ENCODE measurements at regions not wholly inside any gene's neighbourhood (a gene's known extent, or its start where the extent isn't known, plus 50 kb on each side); places are given as distances from the start of the nearest gene placed in this dataset.

GRCh38 chr18:47586418-47587070 lies 335.1 kb upstream of the SKOR2 start:
- TF ChIP-seq, protein P1, sequence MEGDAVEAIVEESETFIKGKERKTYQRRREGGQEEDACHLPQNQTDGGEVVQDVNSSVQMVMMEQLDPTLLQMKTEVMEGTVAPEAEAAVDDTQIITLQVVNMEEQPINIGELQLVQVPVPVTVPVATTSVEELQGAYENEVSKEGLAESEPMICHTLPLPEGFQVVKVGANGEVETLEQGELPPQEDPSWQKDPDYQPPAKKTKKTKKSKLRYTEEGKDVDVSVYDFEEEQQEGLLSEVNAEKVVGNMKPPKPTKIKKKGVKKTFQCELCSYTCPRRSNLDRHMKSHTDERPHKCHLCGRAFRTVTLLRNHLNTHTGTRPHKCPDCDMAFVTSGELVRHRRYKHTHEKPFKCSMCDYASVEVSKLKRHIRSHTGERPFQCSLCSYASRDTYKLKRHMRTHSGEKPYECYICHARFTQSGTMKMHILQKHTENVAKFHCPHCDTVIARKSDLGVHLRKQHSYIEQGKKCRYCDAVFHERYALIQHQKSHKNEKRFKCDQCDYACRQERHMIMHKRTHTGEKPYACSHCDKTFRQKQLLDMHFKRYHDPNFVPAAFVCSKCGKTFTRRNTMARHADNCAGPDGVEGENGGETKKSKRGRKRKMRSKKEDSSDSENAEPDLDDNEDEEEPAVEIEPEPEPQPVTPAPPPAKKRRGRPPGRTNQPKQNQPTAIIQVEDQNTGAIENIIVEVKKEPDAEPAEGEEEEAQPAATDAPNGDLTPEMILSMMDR (conservative IDR thresholded peaks at IDR 0.05; ENCODE audit: low read length) = no peak
- TF ChIP-seq EZH2phosphoT487 (IDR thresholded peaks at IDR 0.05; ENCODE audit: borderline replicate concordance, low read depth, low read length) = no peak

GRCh38 chr18:47585914-47586313 lies 334.5 kb upstream of the SKOR2 start:
- H3K9me3 ChIP-seq (ENCODE audit: low read length) = no peaks in the 10 kb centered on the region
- DNase-seq (ENCODE audit: low spot score) = no peak
- H4K20me1 ChIP-seq (ENCODE audit: insufficient read depth, low read length) = no peaks in the 10 kb centered on the region
- no peak for TF ChIP-seq EZH2phosphoT487 (IDR thresholded peaks at IDR 0.05; ENCODE audit: borderline replicate concordance, low read depth, low read length)
- TF ChIP-seq, protein P1 (conservative IDR thresholded peaks at IDR 0.05; ENCODE audit: low read length) = no peak
- H3K79me2 ChIP-seq (ENCODE audit: insufficient read depth, low read depth, low read length) = no peaks in the 10 kb centered on the region
- H3K4me2 ChIP-seq (ENCODE audit: low read length) = no peak overlapping the region
- H3K4me3 ChIP-seq (ENCODE audit: low read depth, low read length, poor library complexity, severe bottlenecking) = no peak overlapping the region
- POLR2A ChIA-PET = no interaction called here
- H3K4me1 ChIP-seq (ENCODE audit: insufficient read depth, low read length, poor library complexity, severe bottlenecking) = no peaks in the 10 kb centered on the region
- BruUV-seq (replicated peaks) = no TSS peak
- CTCF ChIA-PET (ENCODE audit: unreplicated experiment) = no interaction called here
- intact Hi-C loops (cut with micrococcal nuclease; ENCODE audit: unreplicated experiment) = loop anchor here (10.0 kb wide), 1 partner anchor 61 kb away; no protein-coding TSS in a partner anchor
- H3K9me2 ChIP-seq (ENCODE audit: insufficient read depth, low read length) = no peaks in the 10 kb centered on the region
- no peaks in the 10 kb centered on the region for H3K36me3 ChIP-seq (ENCODE audit: insufficient read depth, low read length)
- no peak overlapping the region for H3K27ac ChIP-seq (ENCODE audit: low read depth, low read length, poor library complexity, severe bottlenecking)
- no peak overlapping the region for H2AFZ ChIP-seq (ENCODE audit: low read length)

More at GRCh38 chr18:47586418-47587070, 335.1 kb upstream of the SKOR2 start:
- no peak for DNase-seq (ENCODE audit: low spot score)
- Histone ChIP-seq H3K9me3 (ENCODE audit: low read length) (no peaks in the 10 kb centered on the region), H3K4me3 (ENCODE audit: low read depth, low read length, poor library complexity, severe bottlenecking) (no peak overlapping the region), H3K9me2 (ENCODE audit: insufficient read depth, low read length) (no peaks in the 10 kb centered on the region), H3K79me2 (ENCODE audit: insufficient read depth, low read depth, low read length) (no peaks in the 10 kb centered on the region), H3K27ac (ENCODE audit: low read depth, low read length, poor library complexity, severe bottlenecking) (no peak overlapping the region), H2AFZ (ENCODE audit: low read length) (no peak overlapping the region), H3K4me1 (ENCODE audit: insufficient read depth, low read length, poor library complexity, severe bottlenecking) (no peaks in the 10 kb centered on the region), H3K4me2 (ENCODE audit: low read length) (no peak overlapping the region), H3K36me3 (ENCODE audit: insufficient read depth, low read length) (no peaks in the 10 kb centered on the region), H4K20me1 (ENCODE audit: insufficient read depth, low read length) (no peaks in the 10 kb centered on the region)
- ChIA-PET POLR2A (no interaction called here), CTCF (ENCODE audit: unreplicated experiment) (no interaction called here)
- BruUV-seq (replicated peaks) = no TSS peak
- intact Hi-C loops (cut with micrococcal nuclease; ENCODE audit: unreplicated experiment) = loop anchor here (10.0 kb wide), 1 partner anchor 62 kb away; no protein-coding TSS in a partner anchor

DNA sequence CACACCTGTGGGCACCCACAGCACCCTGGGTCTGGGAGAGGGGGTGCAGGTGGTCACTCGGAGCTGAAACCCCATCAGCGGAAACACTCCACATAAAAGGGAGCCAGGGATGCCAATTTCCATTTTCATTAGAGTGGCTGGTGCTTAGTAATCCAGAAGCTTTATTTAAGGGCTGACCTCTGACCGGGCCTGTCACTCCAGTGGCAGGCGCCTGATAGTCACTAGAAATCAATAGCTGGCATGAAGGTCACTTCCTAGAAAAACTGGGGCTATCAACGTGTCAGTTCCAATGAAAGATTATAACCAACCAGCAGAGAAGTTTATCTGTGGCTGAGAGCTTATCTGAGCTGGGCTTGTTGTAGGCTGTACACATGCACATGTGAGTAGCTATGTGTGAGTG lies 333.7 kb upstream of the SKOR2 start:
- Histone ChIP-seq H3K9me2 (ENCODE audit: insufficient read depth, low read length) (no peaks in the 10 kb centered on the region), H3K36me3 (ENCODE audit: insufficient read depth, low read length) (no peaks in the 10 kb centered on the region), H3K9me3 (ENCODE audit: low read length) (no peaks in the 10 kb centered on the region), H3K4me1 (ENCODE audit: insufficient read depth, low read length, poor library complexity, severe bottlenecking) (no peaks in the 10 kb centered on the region), H3K27ac (ENCODE audit: low read depth, low read length, poor library complexity, severe bottlenecking) (no peak overlapping the region), H3K4me2 (ENCODE audit: low read length) (no peak overlapping the region), H4K20me1 (ENCODE audit: insufficient read depth, low read length) (no peaks in the 10 kb centered on the region), H3K79me2 (ENCODE audit: insufficient read depth, low read depth, low read length) (no peaks in the 10 kb centered on the region), H3K4me3 (ENCODE audit: low read depth, low read length, poor library complexity, severe bottlenecking) (no peak overlapping the region), H2AFZ (ENCODE audit: low read length) (no peak overlapping the region)
- no peak for DNase-seq (ENCODE audit: low spot score)
- CTCF ChIA-PET (ENCODE audit: unreplicated experiment) = no interaction called here
- TF ChIP-seq, protein P1 (conservative IDR thresholded peaks at IDR 0.05; ENCODE audit: low read length) = no peak
- no peak for TF ChIP-seq EZH2phosphoT487 (IDR thresholded peaks at IDR 0.05; ENCODE audit: borderline replicate concordance, low read depth, low read length)
- BruUV-seq (replicated peaks) = no TSS peak
- intact Hi-C loops (cut with micrococcal nuclease; ENCODE audit: unreplicated experiment) = loop anchor here (10.0 kb wide), 1 partner anchor 60 kb away; no protein-coding TSS in a partner anchor
- POLR2A ChIA-PET = no interaction called here
